H9 (cell line): ENCODE measurements at regions not wholly inside any gene's neighbourhood (a gene's known extent, or its start where the extent isn't known, plus 50 kb on each side); places are given as distances from the start of the nearest gene placed in this dataset.

Experiments
- DNase-seq: peaks from one replicate; pipeline ENCODE4 v3.0.0-alpha.2; 2017
- H2AFZ ChIP-seq: one replicate; pipeline ENCODE4 v1.6.1; 2013; ENCODE audit warnings: mild to moderate bottlenecking, low read length, control low read depth, moderate library complexity
- H2AK5ac ChIP-seq: 2 replicates; pipeline ENCODE4 v1.6.1; 2013; ENCODE audit warnings: low read length, control low read depth, mixed read lengths; ENCODE audit not compliant: insufficient read length
- H2BK120ac ChIP-seq: one replicate; pipeline ENCODE4 v1.6.1; 2013; ENCODE audit warnings: low read depth, mild to moderate bottlenecking, low read length, control low read depth, inconsistent platforms; ENCODE audit not compliant: poor library complexity, severe bottlenecking
- H2BK12ac ChIP-seq: 2 replicates; pipeline ENCODE4 v1.6.1; 2013; ENCODE audit warnings: low read length, control low read depth, mixed read lengths, low read depth; ENCODE audit not compliant: insufficient read length
- H2BK15ac ChIP-seq: 2 replicates; pipeline ENCODE4 v1.6.1; 2013; ENCODE audit warnings: low read depth, low read length, control low read depth
- H2BK20ac ChIP-seq: one replicate; pipeline ENCODE4 v1.6.1; 2013; ENCODE audit warnings: low read depth, mild to moderate bottlenecking, low read length, control low read depth, inconsistent platforms; ENCODE audit not compliant: poor library complexity, severe bottlenecking
- H2BK5ac ChIP-seq: 2 replicates; pipeline ENCODE4 v1.6.1; 2013; ENCODE audit warnings: low read length, control low read depth, mixed read lengths; ENCODE audit not compliant: insufficient read length
- H3K14ac ChIP-seq: 2 replicates; pipeline ENCODE4 v1.6.1; 2013; ENCODE audit warnings: low read length, control low read depth; ENCODE audit not compliant: insufficient read depth
- H3K18ac ChIP-seq: 2 replicates; pipeline ENCODE4 v1.6.1; 2013; ENCODE audit warnings: low read depth, mild to moderate bottlenecking, mixed read lengths, low read length, control low read depth; ENCODE audit not compliant: insufficient read length
- H3K23ac ChIP-seq: 2 replicates; pipeline ENCODE4 v1.6.1; 2013; ENCODE audit warnings: low read length, control low read depth, mixed read lengths, low read depth; ENCODE audit not compliant: insufficient read length
- H3K23me2 ChIP-seq: 2 replicates; pipeline ENCODE4 v1.6.1; 2013; ENCODE audit warnings: low read depth, mild to moderate bottlenecking, mixed read lengths, low read length, control low read depth; ENCODE audit not compliant: insufficient read length, poor library complexity, severe bottlenecking
- H3K27ac ChIP-seq: 2 replicates; pipeline ENCODE4 v1.5.1; 2013; ENCODE audit warnings: low read length, control low read depth, mixed read lengths, low read depth; ENCODE audit not compliant: insufficient read length
- H3K27me3 ChIP-seq: 2 replicates; pipeline ENCODE4 v1.6.1; 2013; ENCODE audit warnings: low read length, control low read depth, inconsistent platforms; ENCODE audit not compliant: insufficient read depth
- H3K4ac ChIP-seq: 2 replicates; pipeline ENCODE4 v1.6.1; 2013; ENCODE audit warnings: low read depth, mild to moderate bottlenecking, control low read depth, inconsistent platforms, low read length, moderate library complexity
- H3K4me1 ChIP-seq: 2 replicates; pipeline ENCODE4 v1.6.1; 2013; ENCODE audit warnings: low read length, control low read depth, inconsistent platforms; ENCODE audit not compliant: insufficient read depth
- H3K4me2 ChIP-seq: 2 replicates; pipeline ENCODE4 v1.6.1; 2013; ENCODE audit warnings: low read length, control low read depth, mixed read lengths; ENCODE audit not compliant: insufficient read length, insufficient read depth
- H3K56ac ChIP-seq: 2 replicates; pipeline ENCODE4 v1.6.1; 2013; ENCODE audit warnings: low read depth, mild to moderate bottlenecking, mixed read lengths, low read length, control low read depth; ENCODE audit not compliant: insufficient read length
- H3K79me1 ChIP-seq: 2 replicates; pipeline ENCODE4 v1.6.1; 2013; ENCODE audit warnings: low read depth, mild to moderate bottlenecking, moderate library complexity, low read length, control low read depth, inconsistent platforms; ENCODE audit not compliant: insufficient read depth, poor library complexity, severe bottlenecking
- H3K79me2 ChIP-seq: 2 replicates; pipeline ENCODE4 v1.6.1; 2013; ENCODE audit warnings: low read length, control low read depth, inconsistent platforms; ENCODE audit not compliant: insufficient read depth
- H3K9ac ChIP-seq: 2 replicates; pipeline ENCODE4 v1.6.1; 2013; ENCODE audit warnings: low read length, control low read depth, mixed read lengths; ENCODE audit not compliant: insufficient read length; ENCODE audit errors: extremely low read depth
- H3K9me3 ChIP-seq: one replicate; pipeline ENCODE4 v1.6.1; 2013; ENCODE audit warnings: low read depth, low read length, inconsistent platforms; ENCODE audit not compliant: control insufficient read depth
- H3T11ph ChIP-seq: one replicate; pipeline ENCODE4 v1.6.1; 2013; ENCODE audit warnings: mild to moderate bottlenecking, low read length, control low read depth, inconsistent platforms
- H4K20me1 ChIP-seq: one replicate; pipeline ENCODE4 v1.6.1; 2013; ENCODE audit not compliant: control insufficient read depth, insufficient read length, insufficient read depth
- H4K5ac ChIP-seq: 2 replicates; pipeline ENCODE4 v1.6.1; 2013; ENCODE audit warnings: low read depth, mild to moderate bottlenecking, mixed read lengths, low read length, control low read depth; ENCODE audit not compliant: insufficient read length
- H4K8ac ChIP-seq: replicated peaks from 2 replicates; pipeline ENCODE4 v1.6.1; 2013; ENCODE audit warnings: low read length, control low read depth, mixed read lengths, low read depth; ENCODE audit not compliant: insufficient read length
- H4K91ac ChIP-seq: 2 replicates; pipeline ENCODE4 v1.6.1; 2013; ENCODE audit warnings: low read depth, mild to moderate bottlenecking, moderate library complexity, mixed read lengths, low read length, control low read depth; ENCODE audit not compliant: insufficient read length
- H3K27ac Mint-ChIP-seq, 3 experiments: 2 replicates in 2 of 3; 3 replicates in 1 of 3; pipeline ENCODE4 v1.8.0; 2020 to 2021; ENCODE audit warnings: mixed read lengths in 3 of 3, mild to moderate bottlenecking in 1 of 3, moderate library complexity in 1 of 3
- H3K27me3 Mint-ChIP-seq: 2 replicates; pipeline ENCODE4 v1.8.0; 2021; ENCODE audit warnings: low read depth, mild to moderate bottlenecking, moderate library complexity, mixed read lengths
- H3K36me3 Mint-ChIP-seq, 3 experiments: 2 replicates in 2 of 3; 3 replicates in 1 of 3; pipeline ENCODE4 v1.8.0; 2020 to 2021; ENCODE audit warnings: low read depth in 3 of 3, mixed read lengths in 3 of 3; ENCODE audit not compliant: insufficient read depth in 1 of 3
- H3K4me1 Mint-ChIP-seq, 2 experiments: 2 replicates each; pipeline ENCODE4 v1.8.0; 2020; ENCODE audit warnings: mixed read lengths in 2 of 2
- H3K4me3 Mint-ChIP-seq, 2 experiments: 2 replicates in 1 of 2; 3 replicates in 1 of 2; pipeline ENCODE4 v1.8.0; 2020 to 2021; ENCODE audit warnings: mild to moderate bottlenecking in 2 of 2, mixed read lengths in 2 of 2, moderate library complexity in 1 of 2
- H3K9me3 Mint-ChIP-seq, 2 experiments: 2 replicates in 1 of 2; 3 replicates in 1 of 2; pipeline ENCODE4 v1.8.0; 2020; ENCODE audit warnings: mild to moderate bottlenecking in 2 of 2, mixed read lengths in 2 of 2, moderate library complexity in 1 of 2
- CTCF ChIP-seq: fragments of 200-600 bp; sonication (generic); conservative IDR thresholded peaks from 3 replicates; pipeline ENCODE4 v1.8.0; 2021; ENCODE audit warnings: antibody characterized with exemption, mild to moderate bottlenecking
- WGBS: extraction: QIAGEN DNeasy Blood & Tissue Kit; methylation state at CpG from one replicate; pipeline ENCODE4 v1.1.7; 2013; ENCODE audit warnings: missing lambda C conversion rate, low lambda C conversion rate, mixed read lengths; ENCODE audit not compliant: insufficient read length; ENCODE audit errors: extremely low coverage; 5-methylcytosine and 5-hydroxymethylcytosine counted together

- H3K56ac ChIP-seq: no peak overlapping the region
- WGBS: no CpG with 5 or more reads among the region's 1 CpG
Observed at GRCh38 chr10:94074462-94074861, 80.7 kb downstream of the PLCE1 start.

More at GRCh38 chr10:94074462-94074861, 80.7 kb downstream of the PLCE1 start:
- no peak for TF ChIP-seq CTCF
- no peak overlapping the region for H3K27ac Mint-ChIP-seq
- Histone ChIP-seq H3K79me1 (no peaks in the 10 kb centered on the region), H3K23me2 (no peaks in the 10 kb centered on the region), H3K27me3 (no peaks in the 10 kb centered on the region), H2BK120ac (no peak overlapping the region), H4K91ac (no peak overlapping the region), H3K27ac (no peak overlapping the region), H3K79me2 (no peaks in the 10 kb centered on the region), H2AK5ac (no peak overlapping the region), H3K4me2 (no peak overlapping the region), H3K9ac (no peak overlapping the region), H3T11ph (no peak overlapping the region), H3K23ac (no peak overlapping the region), H2BK20ac (no peak overlapping the region), H3K18ac (no peak overlapping the region), H4K20me1 (no peaks in the 10 kb centered on the region), H2AFZ (no peak overlapping the region), H2BK15ac (no peak overlapping the region), H4K5ac (no peak overlapping the region), H4K8ac (no peak overlapping the region), H3K14ac (no peak overlapping the region), H3K4me1 (0 out of 2 replicates have a peak, but pooled peaks cover 2% of the 10 kb centered on the region), H3K4ac (no peak overlapping the region), H2BK12ac (no peak overlapping the region), H3K9me3 (no peaks in the 10 kb centered on the region), H2BK5ac (no peak overlapping the region)
- H3K27me3 Mint-ChIP-seq: peaks cover 6% of the 10 kb centered on the region
- no peaks in the 10 kb centered on the region for H3K4me1 Mint-ChIP-seq
- H3K9me3 Mint-ChIP-seq: no peaks in the 10 kb centered on the region
- H3K4me3 Mint-ChIP-seq: no peak overlapping the region
- DNase-seq: no peak
- no peaks in the 10 kb centered on the region for H3K36me3 Mint-ChIP-seq
